GM12892 (cell line): ENCODE measurements at regions not wholly inside any gene's neighbourhood (a gene's known extent, or its start where the extent isn't known, plus 50 kb on each side); places are given as distances from the start of the nearest gene placed in this dataset.
"Not testable (repeated sequence)": the region's sequence is repeated elsewhere in the genome, so short reads cannot be mapped to it uniquely, and the experiment has no call there.

Experiments used
- POLR2A ChIP-seq: IDR thresholded peaks from 2 replicates; pipeline ENCODE4 v1.6.1; 2011; ENCODE audit warnings: low read depth, low read length, control low read depth
- POLR2AphosphoS5 ChIP-seq: IDR thresholded peaks from 2 replicates; pipeline ENCODE4 v1.6.1; 2011; ENCODE audit warnings: low read depth, low read length, control low read depth

DNA sequence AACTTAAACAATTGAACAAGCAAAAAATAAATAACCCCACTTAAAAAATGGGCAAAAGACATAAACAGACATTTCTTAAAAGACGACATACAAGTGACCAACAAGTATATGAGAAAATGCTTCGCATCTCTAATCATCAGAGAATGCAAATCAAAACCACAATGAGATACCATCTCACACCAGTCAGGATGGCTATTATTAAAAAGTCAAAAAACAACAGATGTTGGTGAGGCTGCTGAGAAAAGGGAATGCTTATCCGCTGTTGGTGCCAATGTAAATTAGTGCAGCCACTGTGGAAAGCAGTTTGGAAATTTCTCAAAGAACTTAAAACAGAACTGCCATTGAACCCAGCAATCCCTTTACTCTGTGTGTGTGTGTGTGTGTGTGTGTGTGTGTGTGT lies 122.2 kb upstream of the TGFBR2 start:
- not testable (repeated sequence) for TF ChIP-seq POLR2A, POLR2AphosphoS5
